ENCODE measurements at regions not wholly inside any gene's neighbourhood (a gene's known extent, or its start where the extent isn't known, plus 50 kb on each side); places are given as distances from the start of the nearest gene placed in this dataset.

GRCh38 chr21:39124681-39125251 is 58.5 kb downstream of the PSMG1 start:
- TF ChIP-seq CTCF (IDR thresholded peaks at IDR 0.05; ENCODE audit: control insufficient read depth, extremely low read depth, insufficient read depth), result no peak
- no peak for DNase-seq (ENCODE audit: low read depth)
- H3K4me3 ChIP-seq (ENCODE audit: low read depth, low read length), result no peak overlapping the region

GRCh38 chr21:39123375-39123774 is 59.9 kb downstream of the PSMG1 start:
- no peak for DNase-seq (ENCODE audit: low read depth)
- no peak overlapping the region for H3K4me3 ChIP-seq (ENCODE audit: low read depth, low read length)
- TF ChIP-seq CTCF (IDR thresholded peaks at IDR 0.05; ENCODE audit: control insufficient read depth, extremely low read depth, insufficient read depth), result no peak

GRCh38 chr21:39121600-39122355 is 61.5 kb downstream of the PSMG1 start:
- no peak for DNase-seq (ENCODE audit: low read depth)
- TF ChIP-seq CTCF (IDR thresholded peaks at IDR 0.05; ENCODE audit: control insufficient read depth, extremely low read depth, insufficient read depth), result no peak
- H3K4me3 ChIP-seq (ENCODE audit: low read depth, low read length), result no peak overlapping the region

- DNase-seq (ENCODE audit: low read depth), result no peak
- no peak overlapping the region for H3K4me3 ChIP-seq (ENCODE audit: low read depth, low read length)
- no peak for TF ChIP-seq CTCF (IDR thresholded peaks at IDR 0.05; ENCODE audit: control insufficient read depth, extremely low read depth, insufficient read depth)
Measured at GRCh38 chr21:39120876-39121599, 62.2 kb downstream of the PSMG1 start.

- TF ChIP-seq CTCF (IDR thresholded peaks at IDR 0.05; ENCODE audit: control insufficient read depth, extremely low read depth, insufficient read depth), result no peak
- no peak overlapping the region for H3K4me3 ChIP-seq (ENCODE audit: low read depth, low read length)
- DNase-seq (ENCODE audit: low read depth), result no peak
Measured at GRCh38 chr21:39119891-39120290, 63.4 kb downstream of the PSMG1 start.

- H3K4me3 ChIP-seq (ENCODE audit: low read depth, low read length), result no peak overlapping the region
- no peak for DNase-seq (ENCODE audit: low read depth)
- TF ChIP-seq CTCF (IDR thresholded peaks at IDR 0.05; ENCODE audit: control insufficient read depth, extremely low read depth, insufficient read depth), result no peak
Measured at GRCh38 chr21:39118604-39119215, 64.5 kb downstream of the PSMG1 start.
